ENCODE measurements at regions not wholly inside any gene's neighbourhood (a gene's known extent, or its start where the extent isn't known, plus 50 kb on each side); places are given as distances from the start of the nearest gene placed in this dataset.

DNA sequence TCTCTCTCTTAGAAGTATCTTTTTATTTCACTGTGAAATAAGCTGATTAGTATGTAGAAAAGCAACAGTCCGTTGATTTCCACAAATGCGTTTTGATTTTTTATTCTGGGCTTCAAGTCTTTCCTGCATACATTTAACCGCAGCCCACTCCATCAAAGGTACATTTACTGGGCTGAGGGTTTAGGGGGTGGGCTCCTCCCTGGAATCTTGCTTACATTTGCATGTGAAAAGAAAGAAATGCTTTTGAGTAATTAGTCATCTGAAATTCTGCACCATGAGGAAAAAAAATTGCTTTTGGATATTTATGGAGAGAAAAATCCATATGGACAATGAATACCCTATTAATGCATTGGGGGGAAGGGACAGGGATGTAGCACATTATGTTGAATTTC lies 178.3 kb upstream of the MCHR2 start:
- Mint-ChIP-seq H3K4me1 (ENCODE audit: unreplicated experiment) (peaks cover 45% of the 10 kb centered on the region), H3K27ac (ENCODE audit: unreplicated experiment) (no peak overlapping the region), H3K36me3 (ENCODE audit: unreplicated experiment) (no peaks in the 10 kb centered on the region), H3K4me3 (ENCODE audit: unreplicated experiment) (no peak overlapping the region), H3K27me3 (ENCODE audit: unreplicated experiment) (no peaks in the 10 kb centered on the region), H3K9me3 (ENCODE audit: unreplicated experiment) (no peaks in the 10 kb centered on the region)
- no peak for TF ChIP-seq CTCF (IDR thresholded peaks at IDR 0.05)
- DNase-seq (ENCODE audit: extremely low spot score, unreplicated experiment): no peak

DNA sequence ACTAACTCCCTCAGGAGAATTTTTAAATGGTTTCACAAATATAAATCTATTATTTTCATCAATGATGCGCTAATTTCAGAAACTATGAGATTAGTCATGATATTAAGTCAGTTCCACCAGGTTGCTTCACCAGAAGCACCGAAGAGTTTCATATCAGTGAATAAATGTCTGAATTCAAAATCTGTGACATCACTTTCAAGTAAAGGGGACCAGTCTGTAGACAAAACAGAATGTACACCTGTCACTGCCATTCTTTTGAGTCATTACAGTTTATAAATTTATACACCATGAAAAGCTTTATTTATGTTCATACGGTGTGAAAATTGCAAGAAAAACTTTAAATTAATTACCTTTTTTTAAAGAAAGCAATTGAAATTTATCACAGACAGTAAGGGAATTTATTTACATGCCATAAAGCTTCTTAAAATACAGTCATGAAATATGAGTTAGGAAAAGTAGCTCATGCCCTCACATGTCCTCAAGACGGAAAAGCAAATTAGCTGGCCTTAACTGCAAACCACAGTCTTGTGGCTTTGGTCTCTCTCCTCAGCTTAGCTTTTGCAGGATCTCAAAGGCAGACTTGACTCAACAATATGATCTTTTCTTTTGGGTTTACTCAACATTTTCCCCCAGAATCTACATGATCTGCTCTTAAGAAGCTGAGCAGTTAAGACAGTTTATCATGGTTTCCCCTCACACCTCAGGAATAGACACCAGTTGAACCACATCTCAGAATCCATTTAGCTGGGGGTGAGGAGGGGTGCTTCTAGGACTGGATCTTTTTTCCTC lies 177.7 kb upstream of the MCHR2 start:
- no peak for TF ChIP-seq CTCF (IDR thresholded peaks at IDR 0.05)
- no peak for DNase-seq (ENCODE audit: extremely low spot score, unreplicated experiment)
- Mint-ChIP-seq H3K4me1 (ENCODE audit: unreplicated experiment) (peaks cover 44% of the 10 kb centered on the region), H3K27me3 (ENCODE audit: unreplicated experiment) (no peaks in the 10 kb centered on the region), H3K27ac (ENCODE audit: unreplicated experiment) (no peak overlapping the region), H3K36me3 (ENCODE audit: unreplicated experiment) (no peaks in the 10 kb centered on the region), H3K4me3 (ENCODE audit: unreplicated experiment) (no peak overlapping the region), H3K9me3 (ENCODE audit: unreplicated experiment) (no peaks in the 10 kb centered on the region)

- no peak overlapping the region for H3K4me3 Mint-ChIP-seq (ENCODE audit: unreplicated experiment)
- H3K27ac Mint-ChIP-seq (ENCODE audit: unreplicated experiment): no peak overlapping the region
- H3K36me3 Mint-ChIP-seq (ENCODE audit: unreplicated experiment): no peaks in the 10 kb centered on the region
- peaks cover 27% of the 10 kb centered on the region for H3K4me1 Mint-ChIP-seq (ENCODE audit: unreplicated experiment)
- no peaks in the 10 kb centered on the region for H3K9me3 Mint-ChIP-seq (ENCODE audit: unreplicated experiment)
- H3K27me3 Mint-ChIP-seq (ENCODE audit: unreplicated experiment): no peaks in the 10 kb centered on the region
- no peak for DNase-seq (ENCODE audit: extremely low spot score, unreplicated experiment)
- no peak for TF ChIP-seq CTCF (IDR thresholded peaks at IDR 0.05)
Observed at GRCh38 chr6:100168148-100168547, 174.1 kb upstream of the MCHR2 start.

- Mint-ChIP-seq H3K27me3 (ENCODE audit: unreplicated experiment) (peaks cover 2% of the 10 kb centered on the region), H3K4me1 (ENCODE audit: unreplicated experiment) (peaks cover 28% of the 10 kb centered on the region), H3K4me3 (ENCODE audit: unreplicated experiment) (no peak overlapping the region), H3K9me3 (ENCODE audit: unreplicated experiment) (no peaks in the 10 kb centered on the region), H3K36me3 (ENCODE audit: unreplicated experiment) (no peaks in the 10 kb centered on the region), H3K27ac (ENCODE audit: unreplicated experiment) (no peak overlapping the region)
- no peak for TF ChIP-seq CTCF (IDR thresholded peaks at IDR 0.05)
- no peak for DNase-seq (ENCODE audit: extremely low spot score, unreplicated experiment)
Observed at GRCh38 chr6:100167585-100167984, 173.6 kb upstream of the MCHR2 start.

DNA sequence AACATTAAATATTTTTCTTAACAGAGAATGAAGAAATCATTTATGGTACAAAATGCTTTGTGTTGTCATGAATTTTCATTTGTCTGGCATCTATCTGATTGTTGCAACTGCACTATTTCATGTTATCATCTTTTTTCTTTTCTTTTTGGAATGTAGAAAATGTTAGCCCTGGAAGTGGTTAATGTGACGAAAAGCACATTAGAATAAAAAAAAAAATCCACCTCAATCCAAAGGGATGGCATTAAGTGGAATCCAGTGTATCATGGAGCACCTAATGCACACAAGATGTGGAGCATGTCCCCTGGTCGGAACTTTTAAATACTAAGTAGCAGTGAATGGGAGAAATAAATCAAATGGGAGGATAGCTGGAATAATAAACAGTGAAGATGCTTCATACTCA lies 172.9 kb upstream of the MCHR2 start:
- Mint-ChIP-seq H3K36me3 (ENCODE audit: unreplicated experiment) (no peaks in the 10 kb centered on the region), H3K4me3 (ENCODE audit: unreplicated experiment) (no peak overlapping the region), H3K27me3 (ENCODE audit: unreplicated experiment) (peaks cover 2% of the 10 kb centered on the region), H3K9me3 (ENCODE audit: unreplicated experiment) (no peaks in the 10 kb centered on the region), H3K27ac (ENCODE audit: unreplicated experiment) (no peak overlapping the region), H3K4me1 (ENCODE audit: unreplicated experiment) (peaks cover 23% of the 10 kb centered on the region)
- no peak for TF ChIP-seq CTCF (IDR thresholded peaks at IDR 0.05)
- no peak for DNase-seq (ENCODE audit: extremely low spot score, unreplicated experiment)

Measured in osteocyte (in vitro differentiated cells).